ENCODE measurements at regions not wholly inside any gene's neighbourhood (a gene's known extent, or its start where the extent isn't known, plus 50 kb on each side); places are given as distances from the start of the nearest gene placed in this dataset.

DNA sequence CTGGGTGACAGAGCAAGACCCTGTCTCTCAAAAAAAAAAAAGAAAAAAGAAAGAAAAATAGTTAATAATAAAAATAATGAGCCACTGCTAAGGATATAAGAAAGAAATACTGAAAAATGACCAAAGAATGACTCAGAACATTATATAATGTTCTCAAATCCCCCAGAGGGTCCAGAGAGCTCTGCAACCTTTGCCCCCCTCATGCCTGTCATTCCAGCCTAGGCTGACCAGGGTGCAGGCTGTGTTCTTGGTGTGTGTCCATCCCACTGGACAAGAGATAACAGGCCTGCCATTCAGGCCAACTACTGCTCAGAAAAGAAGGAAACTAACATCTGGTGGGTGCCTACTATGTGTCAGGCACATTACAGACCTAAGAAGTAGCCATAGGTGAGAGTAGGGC, 72.7 kb upstream of the EDNRA start:
- Histone ChIP-seq H3K4ac (replicated peaks; ENCODE audit: insufficient read length, low read depth, low read length) (no peak overlapping the region), H4K8ac (ENCODE audit: extremely low read depth, insufficient read depth, low read length) (no peak overlapping the region), H3K27ac (ENCODE audit: low read depth, low read length) (no peak overlapping the region), H2AFZ (ENCODE audit: low read length) (no peak overlapping the region), H3K56ac (replicated peaks; ENCODE audit: insufficient read length, low read depth, low read length) (no peak overlapping the region), H4K91ac (replicated peaks; ENCODE audit: insufficient read length, low read length) (no peak overlapping the region), H3K9ac (replicated peaks in 1 of 4; ENCODE audit: extremely low read depth in 1 of 4, low read depth in 3 of 4, low read length in 3 of 4) (no peak overlapping the region), H2BK20ac (ENCODE audit: low read length) (no peak overlapping the region), H2BK120ac (replicated peaks; ENCODE audit: low read depth, low read length) (no peak overlapping the region), H3K36me3 (ENCODE audit: control insufficient read depth in 2 of 4, insufficient read depth in 4 of 4, low read length in 3 of 4) (no peaks in the 10 kb centered on the region), H2BK15ac (ENCODE audit: low read length) (no peak overlapping the region), H3K4me2 (ENCODE audit: insufficient read depth in 1 of 2, low read depth in 2 of 2, low read length in 2 of 2) (no peak overlapping the region), H3K79me1 (ENCODE audit: low read depth, low read length) (no peaks in the 10 kb centered on the region), H2BK12ac (ENCODE audit: low read depth, low read length) (no peak overlapping the region), H3K23me2 (ENCODE audit: low read depth, low read length) (no peaks in the 10 kb centered on the region), H4K20me1 (replicated peaks in 1 of 2; ENCODE audit: control insufficient read depth in 1 of 2, insufficient read depth in 2 of 2, low read length in 2 of 2) (no peaks in the 10 kb centered on the region), H3K14ac (ENCODE audit: insufficient read length) (no peak overlapping the region), H3K4me3 (ENCODE audit: extremely low read depth in 1 of 4, insufficient read depth in 2 of 4, low read depth in 3 of 4, low read length in 4 of 4) (no peak overlapping the region), H2AK5ac (ENCODE audit: low read depth, low read length) (no peak overlapping the region), H3K9me3 (ENCODE audit: insufficient read depth in 2 of 2, low read depth in 1 of 2, low read length in 1 of 2) (no peaks in the 10 kb centered on the region), H3K18ac (ENCODE audit: extremely low read depth, low read length) (no peak overlapping the region), H3K4me1 (replicated peaks in 1 of 4; ENCODE audit: control insufficient read depth in 3 of 4, insufficient read depth in 4 of 4, low read length in 3 of 4) (no peaks in the 10 kb centered on the region), H2BK5ac (ENCODE audit: low read depth, low read length) (no peak overlapping the region), H3K79me2 (ENCODE audit: control insufficient read depth in 1 of 2, insufficient read depth in 2 of 2, low read length in 2 of 2) (no peaks in the 10 kb centered on the region), H3K23ac (ENCODE audit: insufficient read length) (no peak overlapping the region), H4K5ac (ENCODE audit: insufficient read length, low read depth, low read length) (no peak overlapping the region), H3K27me3 (replicated peaks in 1 of 4; ENCODE audit: control insufficient read depth in 3 of 4, extremely low read depth in 1 of 4, insufficient read depth in 3 of 4, low read length in 3 of 4) (no peaks in the 10 kb centered on the region)
- no peak for FAIRE-seq
- CTCF ChIA-PET (ENCODE audit: partially characterized antibody): interaction anchor here (0.5 to 2.7 kb wide), 24 partner anchors 8 to 1006 kb away, joined by 3 to 15 read pairs (median 5); partner anchors contain the start of gene EDNRA
- DNase-seq (ENCODE audit: low read depth in 1 of 2, low spot score in 2 of 2): no peak
- POLR2A ChIA-PET (ENCODE audit: partially characterized antibody): no interaction called here
- TF ChIP-seq CTCF (IDR thresholded peaks at IDR 0.05; ENCODE audit: control extremely low read depth in 1 of 3, insufficient read depth in 1 of 3, low read depth in 1 of 3, low read length in 3 of 3) (no peak), HDAC2 (IDR thresholded peaks at IDR 0.05; ENCODE audit: borderline replicate concordance in 1 of 2, low read depth in 2 of 2, low read length in 2 of 2) (no peak), JUN (IDR thresholded peaks at IDR 0.05; ENCODE audit: low read depth, low read length) (no peak), ZNF274 (IDR thresholded peaks at IDR 0.05; ENCODE audit: borderline replicate concordance, extremely low read depth, low read length) (no peak), CREB1 (IDR thresholded peaks at IDR 0.05) (no peak), PHF8 (conservative IDR thresholded peaks at IDR 0.05; ENCODE audit: low read depth, low read length) (no peak), GTF2F1 (IDR thresholded peaks at IDR 0.05; ENCODE audit: borderline replicate concordance, low read depth, low read length) (no peak), SUZ12 (IDR thresholded peaks at IDR 0.05; ENCODE audit: low read length) (no peak)
- TF ChIP-seq, protein P1, sequence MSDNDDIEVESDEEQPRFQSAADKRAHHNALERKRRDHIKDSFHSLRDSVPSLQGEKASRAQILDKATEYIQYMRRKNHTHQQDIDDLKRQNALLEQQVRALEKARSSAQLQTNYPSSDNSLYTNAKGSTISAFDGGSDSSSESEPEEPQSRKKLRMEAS (IDR thresholded peaks at IDR 0.05): no peak
